ENCODE measurements at regions not wholly inside any gene's neighbourhood (a gene's known extent, or its start where the extent isn't known, plus 50 kb on each side); places are given as distances from the start of the nearest gene placed in this dataset.
"Not testable (repeated sequence)": the region's sequence is repeated elsewhere in the genome, so short reads cannot be mapped to it uniquely, and the experiment has no call there.

GRCh38 chr5:158586054-158586453, 513.7 kb downstream of the EBF1 start:
- DNase-seq = no peak
- peaks cover 0 to 13% (median 4%) of the 10 kb centered on the region in 4 donors for H3K9me3 ChIP-seq
- H3K27ac ChIP-seq = no peak overlapping the region
- H3K4me1 ChIP-seq = peaks cover 4 to 23% (median 15%) of the 10 kb centered on the region in 4 donors
- TF ChIP-seq POLR2AphosphoS5 (IDR thresholded peaks at IDR 0.05) (no peak), POLR2A (IDR thresholded peaks at IDR 0.05) (no peak), EP300 (IDR thresholded peaks at IDR 0.05) (no peak), CTCF (IDR thresholded peaks at IDR 0.05) (no peak)
- no peaks in the 10 kb centered on the region for H3K36me3 ChIP-seq
- H3K4me3 ChIP-seq = no peak overlapping the region
- intact Hi-C loops (cut with DNase I; ENCODE audit: low total_unique reads) = no loop called here
- H3K27me3 ChIP-seq = no peaks in the 10 kb centered on the region
- WGBS, 5 donors = 94 to 100% (median 95%) methylated on average over 2 of the region's 2 CpGs

- intact Hi-C loops (cut with DNase I; ENCODE audit: low total_unique reads); H3K36me3 ChIP-seq; H3K4me3 ChIP-seq; H3K27me3 ChIP-seq; DNase-seq; H3K4me1 ChIP-seq; H3K27ac ChIP-seq: not testable (repeated sequence)
- 88 to 100% (median 96%) methylated on average over 1 to 27 of the region's 27 CpGs for WGBS, 5 donors
- peaks cover 0 to 22% (median 13%) of the 10 kb centered on the region in 4 donors for H3K9me3 ChIP-seq
Observed at GRCh38 chr5:158582669-158583068, 517.0 kb downstream of the EBF1 start.

GRCh38 chr5:158573829-158574228, 525.9 kb downstream of the EBF1 start:
- Histone ChIP-seq H3K9me3 (peaks cover 0 to 17% (median 11%) of the 10 kb centered on the region in 4 donors), H3K36me3 (no peaks in the 10 kb centered on the region), H3K4me1 (no peaks in the 10 kb centered on the region), H3K27me3 (no peaks in the 10 kb centered on the region), H3K4me3 (no peak overlapping the region), H3K27ac (no peak overlapping the region)
- 61 to 78% (median 72%) methylated on average over 3 of the region's 3 CpGs for WGBS, 5 donors
- no peak for DNase-seq
- intact Hi-C loops (cut with DNase I; ENCODE audit: low total_unique reads) = no loop called here
- TF ChIP-seq POLR2A (IDR thresholded peaks at IDR 0.05) = no peak
- TF ChIP-seq EP300 (IDR thresholded peaks at IDR 0.05) = no peak
- TF ChIP-seq CTCF (IDR thresholded peaks at IDR 0.05) = no peak
- no peak for TF ChIP-seq POLR2AphosphoS5 (IDR thresholded peaks at IDR 0.05)

- no peak overlapping the region for H3K27ac ChIP-seq
- H3K36me3 ChIP-seq = no peaks in the 10 kb centered on the region
- no peak for DNase-seq
- no peaks in the 10 kb centered on the region for H3K27me3 ChIP-seq
- 53 to 94% (median 67%) methylated on average over 1 of the region's 1 CpG for WGBS, 5 donors
- intact Hi-C loops (cut with DNase I; ENCODE audit: low total_unique reads) = no loop called here
- TF ChIP-seq POLR2AphosphoS5 (IDR thresholded peaks at IDR 0.05) (no peak), POLR2A (IDR thresholded peaks at IDR 0.05) (no peak), CTCF (IDR thresholded peaks at IDR 0.05) (no peak), EP300 (IDR thresholded peaks at IDR 0.05) (no peak)
- no peaks in the 10 kb centered on the region for H3K9me3 ChIP-seq
- no peak overlapping the region for H3K4me3 ChIP-seq
- H3K4me1 ChIP-seq = no peaks in the 10 kb centered on the region
Observed at GRCh38 chr5:158570502-158570901, 529.2 kb downstream of the EBF1 start.

GRCh38 chr5:158569534-158569933, 530.2 kb downstream of the EBF1 start:
- Histone ChIP-seq H3K4me1 (no peaks in the 10 kb centered on the region), H3K27ac (no peak overlapping the region), H3K27me3 (no peaks in the 10 kb centered on the region), H3K4me3 (no peak overlapping the region), H3K9me3 (no peaks in the 10 kb centered on the region), H3K36me3 (no peaks in the 10 kb centered on the region)
- no peak for TF ChIP-seq POLR2AphosphoS5 (IDR thresholded peaks at IDR 0.05)
- TF ChIP-seq EP300 (IDR thresholded peaks at IDR 0.05) = no peak
- no peak for TF ChIP-seq CTCF (IDR thresholded peaks at IDR 0.05)
- TF ChIP-seq POLR2A (IDR thresholded peaks at IDR 0.05) = no peak
- intact Hi-C loops (cut with DNase I; ENCODE audit: low total_unique reads) = no loop called here
- no peak for DNase-seq
- 87 to 96% (median 92%) methylated on average over 4 of the region's 4 CpGs for WGBS, 5 donors
